SHP77 treated with DMSO at 0.1 percent for 48 hours (cell line): ENCODE measurements at regions not wholly inside any gene's neighbourhood (a gene's known extent, or its start where the extent isn't known, plus 50 kb on each side); places are given as distances from the start of the nearest gene placed in this dataset.
"Not testable (repeated sequence)": the region's sequence is repeated elsewhere in the genome, so short reads cannot be mapped to it uniquely, and the experiment has no call there.

ENCODE experiments used
- DNase-seq: peaks from one replicate; lab custom pipeline; 2025; lab: John Stamatoyannopoulos, UW

DNA sequence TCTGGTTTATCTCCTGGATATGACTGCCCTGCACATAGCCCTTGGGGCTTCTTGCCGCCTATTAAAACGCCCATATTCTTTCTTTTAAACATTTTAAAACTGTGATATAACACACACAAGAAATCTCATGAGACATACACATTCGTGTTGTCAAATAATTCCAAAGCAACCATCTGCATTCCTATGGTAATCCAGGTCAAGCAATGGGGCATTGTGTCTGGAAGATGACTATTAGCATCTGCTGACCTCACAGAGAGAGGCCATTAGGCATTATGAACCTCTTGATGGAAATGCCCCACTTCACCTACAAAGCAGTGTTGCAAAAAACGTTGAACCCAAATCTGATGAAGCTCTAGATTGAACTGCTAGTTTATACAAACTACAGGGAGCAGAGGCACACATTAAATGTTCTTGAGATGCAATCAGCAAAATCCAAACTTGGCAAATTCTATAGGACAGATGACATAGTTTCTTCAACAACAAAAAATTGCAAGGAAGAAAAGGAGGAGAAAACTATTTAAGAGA is 513.8 kb upstream of the CCDC196 start:
- no peak for DNase-seq

DNA sequence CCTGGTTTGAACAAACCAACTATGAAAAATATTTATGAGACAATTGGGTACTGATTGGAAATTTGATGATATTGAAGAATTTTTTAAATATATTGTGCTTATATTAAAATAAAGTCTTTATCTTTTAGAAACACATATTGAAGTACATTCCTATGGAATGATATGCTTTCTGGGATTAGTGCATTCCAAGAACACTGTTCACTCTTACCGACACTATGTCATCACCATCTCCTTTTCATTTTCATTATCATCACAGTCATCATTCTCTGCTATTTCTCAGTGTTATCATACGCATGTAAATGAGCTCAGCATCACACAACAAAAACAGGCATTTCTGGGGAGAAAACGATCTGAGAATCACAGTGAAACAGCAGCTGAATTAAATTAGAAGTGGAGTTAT is 513.3 kb upstream of the CCDC196 start:
- DNase-seq: no peak

DNA sequence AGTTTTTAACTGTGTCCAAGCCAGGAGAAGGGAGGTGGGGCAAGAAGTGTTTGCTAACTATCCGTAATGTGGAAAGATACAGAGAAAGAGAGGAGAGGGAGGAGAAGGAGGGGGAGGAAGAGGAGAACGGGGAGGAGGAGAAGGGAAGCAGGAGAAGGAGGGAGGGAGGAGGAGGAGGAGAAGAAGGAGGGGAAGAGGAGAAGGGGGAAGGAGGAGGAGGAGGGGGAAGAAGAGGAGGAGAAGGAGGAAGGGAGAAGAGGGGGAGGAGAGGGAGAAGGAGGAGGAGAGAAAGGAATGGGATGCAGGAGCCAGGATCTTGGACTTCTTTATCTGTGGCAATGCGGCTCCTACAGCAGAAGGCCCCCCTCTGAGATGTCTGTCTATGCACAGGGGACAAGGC is 510.3 kb upstream of the CCDC196 start:
- DNase-seq: no peak

DNA sequence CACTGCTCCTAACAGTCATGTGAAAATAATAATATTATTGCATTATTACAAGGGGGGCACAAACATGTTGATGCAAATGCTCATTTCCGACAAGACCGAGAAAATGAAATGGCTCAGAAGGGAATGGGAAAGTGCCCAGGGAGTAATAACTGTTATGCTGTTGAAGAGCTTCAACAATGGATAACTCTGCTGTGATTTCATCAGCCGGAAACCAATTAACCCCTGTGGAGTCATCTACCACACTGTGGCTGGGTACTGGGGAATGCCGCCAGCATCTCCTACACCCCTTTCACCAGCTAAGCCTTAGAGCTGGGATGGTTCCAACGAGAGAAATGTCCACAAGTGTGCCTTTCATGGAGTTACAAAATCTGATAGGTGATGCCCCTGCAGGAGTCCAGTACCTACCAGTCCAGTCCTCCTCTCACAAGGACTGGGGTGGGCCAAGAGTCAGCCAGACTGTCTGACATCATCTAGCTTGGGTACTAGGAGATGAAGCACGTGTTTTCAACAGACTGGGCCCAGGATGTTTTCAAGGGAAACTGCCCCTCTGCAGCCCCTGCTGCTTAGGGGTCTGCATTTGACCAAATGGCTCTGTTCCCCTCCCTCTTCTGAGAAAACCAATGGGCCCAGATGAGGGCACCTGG is 509.3 kb upstream of the CCDC196 start:
- DNase-seq: no peak

GRCh38 chr14:65981192-65981843 is 504.9 kb upstream of the CCDC196 start:
- DNase-seq: no peak

- no peak for DNase-seq
Observed at GRCh38 chr14:65986041-65986440, 500.1 kb upstream of the CCDC196 start.

DNA sequence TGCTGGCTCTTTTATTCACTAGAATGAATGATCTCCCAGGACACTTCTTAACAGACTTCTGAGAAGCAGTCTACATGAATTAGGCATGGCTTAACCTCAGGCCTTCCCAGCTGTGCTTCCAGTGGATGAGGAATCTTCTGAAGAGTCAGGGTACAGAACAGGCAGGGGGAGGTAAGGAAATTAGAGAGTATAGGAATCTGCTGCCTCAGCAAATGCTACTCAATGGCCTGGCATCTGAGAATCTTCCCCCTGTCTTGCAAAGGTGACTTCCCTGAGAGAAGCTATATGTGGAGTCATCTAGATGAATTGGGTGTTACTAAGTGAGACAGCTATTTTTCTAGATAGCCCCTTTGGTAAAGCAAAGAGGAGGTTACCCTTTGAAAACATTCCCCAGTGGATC is 496.2 kb upstream of the CCDC196 start:
- no peak for DNase-seq

GRCh38 chr14:65991104-65991503 is 495.1 kb upstream of the CCDC196 start:
- DNase-seq: no peak

DNA sequence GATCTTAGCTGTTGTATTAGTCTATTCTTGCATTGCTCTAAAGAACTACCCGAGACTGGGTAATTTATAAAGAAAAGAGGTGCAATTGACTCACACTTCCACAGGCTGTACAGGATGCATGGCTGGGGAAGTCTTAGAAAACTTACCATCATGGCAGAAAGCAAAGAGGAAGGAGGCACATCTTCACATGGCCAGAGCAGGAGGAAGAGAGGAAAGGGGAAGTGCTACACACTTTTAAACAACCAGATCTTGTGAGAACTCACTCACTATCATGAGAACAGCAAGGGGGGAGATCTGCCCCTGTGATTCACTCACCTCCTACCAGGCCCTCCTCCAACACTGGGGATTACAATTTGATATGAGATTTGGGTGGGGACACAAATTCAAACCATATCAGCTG is 494.2 kb upstream of the CCDC196 start:
- not testable (repeated sequence) for DNase-seq

DNA sequence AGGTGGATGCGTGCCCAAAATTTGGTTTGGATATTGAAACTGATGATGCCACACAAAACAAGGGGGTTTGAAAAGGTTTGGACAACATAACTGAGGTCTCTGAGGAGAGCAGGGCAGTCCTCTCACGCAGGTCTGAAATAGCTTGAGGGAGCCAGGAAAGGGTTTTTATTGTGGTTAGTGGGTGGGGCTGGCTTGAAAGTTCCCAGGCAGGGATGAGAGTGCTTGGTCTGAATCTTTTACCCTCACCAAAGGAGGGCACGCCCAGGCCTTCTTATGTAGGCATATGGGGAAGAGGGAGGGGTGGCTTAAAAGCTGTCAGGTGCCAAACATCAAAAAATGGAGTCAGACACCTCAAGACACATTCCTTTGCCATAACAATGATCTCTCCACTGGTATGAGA is 493.1 kb upstream of the CCDC196 start:
- no peak for DNase-seq

DNA sequence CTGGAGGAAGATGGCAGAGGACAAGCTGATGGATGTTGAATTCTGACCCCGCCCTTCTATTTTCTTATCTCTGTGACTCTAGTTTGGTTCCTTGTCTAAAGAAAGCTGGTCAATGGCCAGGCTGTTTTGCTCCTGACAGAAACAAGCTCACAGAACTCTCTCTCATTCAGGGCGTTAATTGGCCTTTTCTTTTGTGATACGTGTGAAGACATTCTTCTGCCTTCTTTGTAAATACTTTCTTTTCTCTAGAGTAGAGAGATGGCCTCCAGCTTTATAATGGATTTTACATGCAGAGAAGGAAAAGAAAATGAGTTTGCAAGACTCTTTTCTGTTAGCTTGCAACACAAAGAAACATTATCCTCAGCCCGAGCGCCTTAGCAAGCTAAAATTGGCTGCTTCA is 492.2 kb upstream of the CCDC196 start:
- no peak for DNase-seq

GRCh38 chr14:65997347-65997746 is 488.8 kb upstream of the CCDC196 start:
- DNase-seq: no peak

DNA sequence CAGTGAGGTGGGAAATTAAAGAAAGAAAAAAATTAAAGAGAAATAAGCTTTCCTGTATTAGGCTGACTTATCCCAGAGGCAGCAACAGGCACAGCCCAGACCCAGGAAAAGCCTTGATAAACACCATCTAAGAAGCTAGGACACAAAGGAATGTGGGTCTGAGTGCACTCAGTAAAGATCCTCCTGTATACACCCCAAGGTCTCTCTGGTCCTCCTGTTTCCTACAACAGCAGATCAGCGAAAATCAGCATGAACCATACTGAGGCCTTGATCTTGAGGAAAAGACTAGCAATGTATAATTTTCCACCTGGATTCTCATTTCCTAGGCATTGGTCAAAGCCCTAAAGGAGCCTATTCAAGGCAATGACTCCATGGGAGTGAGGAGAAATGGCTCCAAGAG is 486.3 kb upstream of the CCDC196 start:
- no peak for DNase-seq

- DNase-seq: no peak
Observed at GRCh38 chr14:66000766-66001165, 485.4 kb upstream of the CCDC196 start.

- DNase-seq: no peak
Observed at GRCh38 chr14:66001356-66001755, 484.8 kb upstream of the CCDC196 start.

- DNase-seq: no peak
Observed at GRCh38 chr14:66003082-66003730, 483.0 kb upstream of the CCDC196 start.

- no peak for DNase-seq
Observed at GRCh38 chr14:66005900-66006434, 480.2 kb upstream of the CCDC196 start.

- no peak for DNase-seq
Observed at GRCh38 chr14:66008631-66009030, 477.5 kb upstream of the CCDC196 start.

DNA sequence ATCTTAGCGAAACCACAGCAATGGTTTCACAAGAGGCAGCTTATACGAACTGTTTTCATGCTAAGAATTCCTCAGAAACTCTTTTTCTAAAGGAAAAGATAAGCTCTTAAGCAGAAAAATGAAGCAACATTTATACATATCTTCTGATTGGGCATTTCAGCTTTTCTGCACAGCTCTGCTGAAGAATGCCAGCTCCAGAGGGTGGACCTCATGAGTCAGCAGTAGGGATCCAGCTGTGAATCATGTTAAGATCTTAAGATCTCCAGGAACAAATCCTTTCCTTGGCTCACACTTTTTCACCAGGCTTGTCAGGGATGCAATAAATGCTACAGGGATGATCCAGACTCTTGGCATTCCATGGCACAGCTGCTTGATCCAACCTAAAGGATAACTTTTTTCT is 477.1 kb upstream of the CCDC196 start:
- DNase-seq: no peak

GRCh38 chr14:66010695-66011094 is 475.5 kb upstream of the CCDC196 start:
- no peak for DNase-seq

- no peak for DNase-seq
Observed at GRCh38 chr14:66011855-66012254, 474.3 kb upstream of the CCDC196 start.

DNA sequence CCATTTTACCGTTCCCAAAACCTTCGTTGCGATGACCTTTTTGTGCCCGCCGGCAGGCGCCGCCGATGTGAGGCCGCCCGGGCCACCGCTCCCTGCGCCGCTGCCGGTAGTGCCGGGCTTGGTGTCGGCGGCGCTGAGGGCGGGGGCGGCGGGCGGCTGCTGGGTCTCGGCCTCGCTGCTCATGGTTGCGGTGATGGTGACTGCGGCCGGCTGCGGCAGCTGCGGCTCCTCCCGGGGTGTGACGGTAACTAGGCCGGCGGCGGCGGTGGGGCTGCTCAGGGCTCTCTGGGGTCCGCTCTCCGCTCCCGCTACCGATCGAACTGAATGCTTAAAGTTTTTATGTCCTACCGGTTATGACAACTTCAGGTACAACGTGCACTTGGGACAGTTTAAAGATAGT is 472.6 kb upstream of the CCDC196 start:
- not testable (repeated sequence) for DNase-seq
